ENCODE measurements at regions not wholly inside any gene's neighbourhood (a gene's known extent, or its start where the extent isn't known, plus 50 kb on each side); places are given as distances from the start of the nearest gene placed in this dataset.
A peak's percentile ranks its signal among the peaks of the same experiment; 100 is the strongest.
"Not testable (repeated sequence)": the region's sequence is repeated elsewhere in the genome, so short reads cannot be mapped to it uniquely, and the experiment has no call there.

GRCh38 chr6:102763891-102764290, 1370.4 kb downstream of the GRIK2 start:
- WGBS, 5 donors = 82 to 92% (median 86%) methylated on average over 2 of the region's 2 CpGs
- peaks cover 0 to 4% (median 0%) of the 10 kb centered on the region in 4 donors for H3K9me3 ChIP-seq
- no peak overlapping the region for H3K27ac ChIP-seq
- H3K36me3 ChIP-seq = no peaks in the 10 kb centered on the region
- no peak overlapping the region for H3K4me3 ChIP-seq
- H3K4me1 ChIP-seq = no peaks in the 10 kb centered on the region
- no peak for TF ChIP-seq CTCF (IDR thresholded peaks at IDR 0.05)
- TF ChIP-seq POLR2AphosphoS5 (IDR thresholded peaks at IDR 0.05) = no peak
- TF ChIP-seq EP300 (IDR thresholded peaks at IDR 0.05) = no peak
- TF ChIP-seq POLR2A (IDR thresholded peaks at IDR 0.05) = no peak
- no peaks in the 10 kb centered on the region for H3K27me3 ChIP-seq
- intact Hi-C loops (cut with DNase I; ENCODE audit: low total_unique reads) = no loop called here
- no peak for DNase-seq

GRCh38 chr6:102761872-102762271, 1368.4 kb downstream of the GRIK2 start:
- WGBS, 5 donors = 60 to 79% (median 74%) methylated on average over 4 of the region's 4 CpGs
- intact Hi-C loops (cut with DNase I; ENCODE audit: low total_unique reads) = no loop called here

GRCh38 chr6:102759415-102759814, 1365.9 kb downstream of the GRIK2 start:
- Histone ChIP-seq H3K27ac (no peak overlapping the region), H3K27me3 (no peaks in the 10 kb centered on the region), H3K4me1 (no peaks in the 10 kb centered on the region), H3K9me3 (peaks cover 0 to 12% (median 0%) of the 10 kb centered on the region in 4 donors), H3K36me3 (no peaks in the 10 kb centered on the region), H3K4me3 (no peak overlapping the region)
- 83 to 94% (median 88%) methylated on average over 2 of the region's 2 CpGs for WGBS, 5 donors
- intact Hi-C loops (cut with DNase I; ENCODE audit: low total_unique reads) = no loop called here
- DNase-seq = no peak
- TF ChIP-seq POLR2A (IDR thresholded peaks at IDR 0.05) (no peak), EP300 (IDR thresholded peaks at IDR 0.05) (no peak), CTCF (IDR thresholded peaks at IDR 0.05) (no peak), POLR2AphosphoS5 (IDR thresholded peaks at IDR 0.05) (no peak)

More at GRCh38 chr6:102761872-102762271, 1368.4 kb downstream of the GRIK2 start:
- Histone ChIP-seq H3K9me3 (peaks cover 0 to 12% (median 0%) of the 10 kb centered on the region in 4 donors), H3K4me3 (no peak overlapping the region), H3K4me1 (no peaks in the 10 kb centered on the region), H3K36me3 (no peaks in the 10 kb centered on the region), H3K27ac (no peak overlapping the region), H3K27me3 (no peaks in the 10 kb centered on the region)
- TF ChIP-seq POLR2AphosphoS5 (IDR thresholded peaks at IDR 0.05) = no peak
- no peak for TF ChIP-seq EP300 (IDR thresholded peaks at IDR 0.05)
- TF ChIP-seq CTCF (IDR thresholded peaks at IDR 0.05) = no peak
- TF ChIP-seq POLR2A (IDR thresholded peaks at IDR 0.05) = no peak
- no peak for DNase-seq

- H3K27ac ChIP-seq; H3K36me3 ChIP-seq; H3K4me3 ChIP-seq; H3K27me3 ChIP-seq; DNase-seq; intact Hi-C loops (cut with DNase I; ENCODE audit: low total_unique reads); H3K4me1 ChIP-seq: not testable (repeated sequence)
- 85 to 94% (median 91%) methylated on average over 19 of the region's 19 CpGs for WGBS, 5 donors
- H3K9me3 ChIP-seq = peaks cover 0 to 12% (median 0%) of the 10 kb centered on the region in 4 donors
Observed at GRCh38 chr6:102758536-102758935, 1365.0 kb downstream of the GRIK2 start.

- H3K4me1 ChIP-seq = no peaks in the 10 kb centered on the region
- intact Hi-C loops (cut with DNase I; ENCODE audit: low total_unique reads) = no loop called here
- H3K27me3 ChIP-seq = no peaks in the 10 kb centered on the region
- no peaks in the 10 kb centered on the region for H3K36me3 ChIP-seq
- TF ChIP-seq POLR2AphosphoS5 (IDR thresholded peaks at IDR 0.05) (no peak), POLR2A (IDR thresholded peaks at IDR 0.05) (no peak), CTCF (IDR thresholded peaks at IDR 0.05) (no peak), EP300 (IDR thresholded peaks at IDR 0.05) (no peak)
- no peak overlapping the region for H3K27ac ChIP-seq
- peak in 1 of 2 donors; percentile 30 for DNase-seq
- WGBS, 5 donors = 52 to 80% (median 76%) methylated on average over 2 of the region's 2 CpGs
- H3K9me3 ChIP-seq = peaks cover 0 to 3% (median 0%) of the 10 kb centered on the region in 4 donors
- no peak overlapping the region for H3K4me3 ChIP-seq
Observed at GRCh38 chr6:102749210-102749971, 1355.9 kb downstream of the GRIK2 start.
